GM10248 (cell line): ENCODE measurements at regions not wholly inside any gene's neighbourhood (a gene's known extent, or its start where the extent isn't known, plus 50 kb on each side); places are given as distances from the start of the nearest gene placed in this dataset.

Experiments used
- CTCF ChIA-PET: fragments of 300-600 bp; sonication (Branson Sonifier 250); formaldehyde crosslinking; extraction: SDS; loops from one replicate; lab custom pipeline; 2021; ENCODE audit warnings: antibody characterized with exemption; lab: Yijun Ruan, JAX
- POLR2A ChIA-PET: fragments of 350-650 bp; sonication (Branson Sonifier 250); formaldehyde crosslinking; extraction: SDS; loops from one replicate; lab custom pipeline; 2020; ENCODE audit warnings: antibody characterized with exemption; lab: Yijun Ruan, JAX
- DNase-seq: peaks from one replicate; pipeline ENCODE4 v3.0.0; 2012; ENCODE audit errors: extremely low spot score
- TF ChIP-seq, protein P1 (sequence below): IDR thresholded peaks from 2 replicates; pipeline ENCODE4 v1.5.1; 2012; ENCODE audit warnings: mild to moderate bottlenecking, low read depth; ENCODE audit errors: extremely low read depth, missing control alignments, control extremely low read depth

DNA sequence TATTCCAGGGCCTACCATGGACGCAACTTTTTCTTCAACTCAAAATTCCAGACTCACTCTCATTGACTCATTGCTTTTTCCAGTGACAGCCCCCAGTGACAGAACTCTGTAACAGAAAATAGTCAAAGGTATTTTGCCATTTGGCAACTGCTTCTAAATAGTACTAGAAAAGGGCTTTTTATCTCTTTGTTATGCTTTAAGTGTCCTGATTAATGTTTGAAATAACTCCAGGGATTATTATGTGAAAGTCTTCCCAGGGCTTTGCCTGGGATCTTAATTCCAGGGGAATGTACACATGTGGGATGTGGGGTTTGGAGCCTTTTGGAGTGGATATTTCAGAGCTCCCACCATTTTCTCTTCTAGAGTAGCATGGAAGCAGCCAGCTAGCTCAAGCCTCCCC, 198.8 kb downstream of the KCNS3 start:
- ChIA-PET CTCF (no interaction called here), POLR2A (no interaction called here)
- no peak for DNase-seq
- TF ChIP-seq, protein P1, sequence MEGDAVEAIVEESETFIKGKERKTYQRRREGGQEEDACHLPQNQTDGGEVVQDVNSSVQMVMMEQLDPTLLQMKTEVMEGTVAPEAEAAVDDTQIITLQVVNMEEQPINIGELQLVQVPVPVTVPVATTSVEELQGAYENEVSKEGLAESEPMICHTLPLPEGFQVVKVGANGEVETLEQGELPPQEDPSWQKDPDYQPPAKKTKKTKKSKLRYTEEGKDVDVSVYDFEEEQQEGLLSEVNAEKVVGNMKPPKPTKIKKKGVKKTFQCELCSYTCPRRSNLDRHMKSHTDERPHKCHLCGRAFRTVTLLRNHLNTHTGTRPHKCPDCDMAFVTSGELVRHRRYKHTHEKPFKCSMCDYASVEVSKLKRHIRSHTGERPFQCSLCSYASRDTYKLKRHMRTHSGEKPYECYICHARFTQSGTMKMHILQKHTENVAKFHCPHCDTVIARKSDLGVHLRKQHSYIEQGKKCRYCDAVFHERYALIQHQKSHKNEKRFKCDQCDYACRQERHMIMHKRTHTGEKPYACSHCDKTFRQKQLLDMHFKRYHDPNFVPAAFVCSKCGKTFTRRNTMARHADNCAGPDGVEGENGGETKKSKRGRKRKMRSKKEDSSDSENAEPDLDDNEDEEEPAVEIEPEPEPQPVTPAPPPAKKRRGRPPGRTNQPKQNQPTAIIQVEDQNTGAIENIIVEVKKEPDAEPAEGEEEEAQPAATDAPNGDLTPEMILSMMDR = no peak

DNA sequence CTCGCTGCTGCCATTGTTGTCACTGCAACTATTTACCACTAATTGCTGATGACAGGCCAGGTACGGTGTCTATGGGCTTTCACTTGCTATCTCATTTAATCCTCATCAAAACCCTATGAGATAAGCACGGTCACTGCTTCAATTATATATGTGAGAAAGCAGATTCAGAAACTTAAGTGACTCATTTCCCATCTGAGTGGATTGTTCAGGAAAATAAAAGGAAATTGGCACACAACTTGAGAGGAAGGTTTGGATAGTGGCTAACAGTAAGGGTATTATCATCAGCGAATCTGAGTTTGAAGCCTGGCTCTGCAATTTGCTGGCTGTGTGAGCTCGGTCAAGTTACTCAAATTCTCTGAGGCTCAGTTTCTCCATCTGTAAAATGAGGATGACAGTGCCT, 196.0 kb downstream of the KCNS3 start:
- POLR2A ChIA-PET = no interaction called here
- TF ChIP-seq, protein P1 = no peak
- DNase-seq = no peak
- CTCF ChIA-PET = no interaction called here

DNA sequence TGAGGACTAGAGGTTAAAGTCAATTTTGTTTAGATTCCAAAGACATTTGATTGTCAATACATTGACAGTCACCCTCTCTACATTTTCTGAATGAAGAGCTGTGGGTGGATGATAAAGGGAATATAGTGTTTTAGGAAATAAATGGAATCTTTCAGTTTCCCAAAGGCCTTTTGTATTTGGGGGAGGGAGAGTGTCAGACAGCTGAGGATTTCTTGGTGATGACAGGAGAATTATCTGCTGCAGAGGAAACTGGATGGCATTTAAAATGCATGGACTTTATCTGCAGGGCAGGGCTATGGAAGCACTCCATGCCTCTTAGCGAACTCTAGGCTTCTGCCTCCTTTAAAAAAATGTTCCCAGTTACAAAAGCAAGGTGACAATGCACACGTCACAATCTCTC, 195.1 kb downstream of the KCNS3 start:
- ChIA-PET POLR2A (no interaction called here), CTCF (no interaction called here)
- no peak for DNase-seq
- TF ChIP-seq, protein P1 = no peak

DNA sequence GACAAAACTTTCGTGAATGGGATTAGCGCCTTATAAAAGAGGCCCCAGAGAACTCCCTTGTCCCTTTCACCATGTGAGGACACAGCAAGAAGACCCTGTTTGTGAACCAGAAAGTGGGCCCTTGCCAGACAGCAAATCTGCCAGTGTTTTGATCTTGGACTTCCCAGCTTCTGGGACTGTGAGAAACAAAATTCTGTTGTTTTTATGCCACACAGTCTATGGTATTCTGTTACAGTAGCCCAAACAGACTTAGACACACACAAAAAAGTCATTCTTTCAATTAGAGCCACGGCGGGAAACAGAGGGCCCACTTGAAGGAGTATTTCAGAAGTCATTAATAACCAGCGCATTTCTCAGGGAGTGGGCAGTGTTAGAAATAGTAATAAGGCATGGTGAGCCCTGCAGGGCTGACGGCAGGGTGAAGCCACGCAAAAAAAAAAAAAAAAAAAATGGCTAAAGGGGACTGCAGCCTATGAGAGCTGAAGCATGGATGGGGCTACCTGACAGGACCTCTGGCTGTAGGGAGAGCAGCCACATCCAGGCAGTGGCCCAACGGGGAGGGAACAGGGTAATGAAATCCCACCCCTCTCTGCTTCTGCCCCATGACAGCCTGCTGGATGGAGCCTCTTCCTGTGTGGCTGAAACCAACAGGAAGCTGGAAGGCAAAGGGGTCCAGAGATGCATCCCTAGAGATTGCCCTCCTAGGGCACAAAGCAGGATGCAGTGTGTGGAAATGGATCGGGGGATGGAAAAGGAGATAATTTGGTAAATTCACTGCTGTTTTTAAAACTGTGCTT, 189.3 kb downstream of the KCNS3 start:
- DNase-seq = no peak
- TF ChIP-seq, protein P1 = no peak
- POLR2A ChIA-PET = no interaction called here
- CTCF ChIA-PET = interaction anchor here (1.1 kb wide), 1 partner anchor 12 kb away, joined by 3 read pairs; no protein-coding TSS in a partner anchor

DNA sequence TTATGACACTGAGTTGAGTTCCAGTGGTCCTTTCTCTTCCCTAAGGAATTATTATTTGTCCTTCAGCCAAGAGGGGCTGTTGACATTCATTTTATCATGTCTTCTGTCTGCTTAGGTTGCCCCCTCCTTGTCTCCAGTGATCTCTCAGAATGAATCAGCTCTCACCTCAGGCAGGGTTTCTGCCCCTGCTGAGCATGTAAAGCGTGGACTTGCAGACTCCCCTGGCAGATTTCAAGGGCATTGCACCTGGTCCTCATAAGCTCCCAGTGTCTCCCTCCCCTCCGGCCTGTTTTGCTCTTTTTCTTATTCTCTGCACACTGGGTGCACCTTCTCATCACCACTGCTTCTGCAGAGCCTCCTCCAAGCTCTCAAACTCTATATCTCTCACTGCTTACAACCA, 188.4 kb downstream of the KCNS3 start:
- POLR2A ChIA-PET = no interaction called here
- TF ChIP-seq, protein P1 = no peak
- DNase-seq = no peak
- CTCF ChIA-PET = interaction anchor here (1.1 to 2.5 kb wide), 2 partner anchors 11 to 83 kb away, joined by 3 to 7 read pairs; no protein-coding TSS in a partner anchor

DNA sequence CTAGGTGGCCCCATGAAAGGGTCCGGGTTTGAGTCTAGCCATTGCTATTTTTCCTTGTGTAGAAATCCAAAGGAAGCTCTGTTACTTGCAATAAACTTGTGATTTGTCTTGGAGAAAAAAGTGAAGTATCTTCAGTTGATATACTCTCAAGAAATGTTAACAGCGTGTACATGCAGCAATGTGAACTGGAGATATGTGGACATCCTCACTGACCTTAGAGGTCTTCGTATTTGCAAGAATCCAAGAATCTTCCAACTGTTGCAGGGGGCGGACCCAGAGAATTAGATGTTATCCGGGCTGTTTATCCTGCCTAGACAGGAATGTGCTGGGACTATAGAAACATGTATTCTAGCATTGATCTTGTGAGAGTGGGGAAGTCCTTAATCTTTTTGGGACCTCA, 187.6 kb downstream of the KCNS3 start:
- CTCF ChIA-PET = interaction anchor here (2.5 kb wide), 1 partner anchor 84 kb away, joined by 7 read pairs; no protein-coding TSS in a partner anchor

More for the DNA sequence above, 187.6 kb downstream of the KCNS3 start:
- POLR2A ChIA-PET = no interaction called here
- TF ChIP-seq, protein P1 = no peak
- DNase-seq = no peak
